HG02763 (cell line): ENCODE measurements at regions not wholly inside any gene's neighbourhood (a gene's known extent, or its start where the extent isn't known, plus 50 kb on each side); places are given as distances from the start of the nearest gene placed in this dataset.

Source experiments
- ATAC-seq: cut with Tn5 transposase; IDR thresholded peaks from one replicate; pipeline ENCODE4 v1.9.1; 2021; ENCODE audit warnings: mild to moderate bottlenecking, moderate library complexity; ENCODE audit not compliant: unreplicated experiment

- no peak for ATAC-seq
These were observed 153.2 kb downstream of the IRF8 start for GRCh38 chr16:86052115-86052670.

GRCh38 chr16:86052926-86053325 lies 154.0 kb downstream of the IRF8 start:
- ATAC-seq = no peak

GRCh38 chr16:86059253-86060171 lies 160.6 kb downstream of the IRF8 start:
- ATAC-seq = no peak

GRCh38 chr16:86060381-86061317 lies 161.7 kb downstream of the IRF8 start:
- ATAC-seq = no peak

- no peak for ATAC-seq
These were observed 162.3 kb downstream of the IRF8 start for GRCh38 chr16:86061318-86061695.

GRCh38 chr16:86061721-86062120 lies 162.8 kb downstream of the IRF8 start:
- ATAC-seq = no peak

GRCh38 chr16:86062271-86062965 lies 163.5 kb downstream of the IRF8 start:
- ATAC-seq = no peak

GRCh38 chr16:86063760-86064405 lies 164.9 kb downstream of the IRF8 start:
- no peak for ATAC-seq

GRCh38 chr16:86064431-86065250 lies 165.7 kb downstream of the IRF8 start:
- no peak for ATAC-seq

GRCh38 chr16:86065711-86066110 lies 166.7 kb downstream of the IRF8 start:
- no peak for ATAC-seq

- no peak for ATAC-seq
These were observed 167.8 kb downstream of the IRF8 start for GRCh38 chr16:86066811-86067210.

- ATAC-seq = no peak
These were observed 168.6 kb downstream of the IRF8 start for GRCh38 chr16:86067516-86067915.

- ATAC-seq = no peak
These were observed 169.0 kb downstream of the IRF8 start for GRCh38 chr16:86067936-86068335.

- no peak for ATAC-seq
These were observed 169.8 kb downstream of the IRF8 start for GRCh38 chr16:86068722-86069121.

- no peak for ATAC-seq
These were observed 170.9 kb downstream of the IRF8 start for GRCh38 chr16:86069736-86070298.

- ATAC-seq = no peak
These were observed 171.5 kb downstream of the IRF8 start for GRCh38 chr16:86070484-86070883.

- ATAC-seq = no peak
These were observed 172.0 kb downstream of the IRF8 start for GRCh38 chr16:86070971-86071370.

GRCh38 chr16:86071611-86072240 lies 172.8 kb downstream of the IRF8 start:
- ATAC-seq = no peak
